ENCODE measurements at regions not wholly inside any gene's neighbourhood (a gene's known extent, or its start where the extent isn't known, plus 50 kb on each side); places are given as distances from the start of the nearest gene placed in this dataset.

DNA sequence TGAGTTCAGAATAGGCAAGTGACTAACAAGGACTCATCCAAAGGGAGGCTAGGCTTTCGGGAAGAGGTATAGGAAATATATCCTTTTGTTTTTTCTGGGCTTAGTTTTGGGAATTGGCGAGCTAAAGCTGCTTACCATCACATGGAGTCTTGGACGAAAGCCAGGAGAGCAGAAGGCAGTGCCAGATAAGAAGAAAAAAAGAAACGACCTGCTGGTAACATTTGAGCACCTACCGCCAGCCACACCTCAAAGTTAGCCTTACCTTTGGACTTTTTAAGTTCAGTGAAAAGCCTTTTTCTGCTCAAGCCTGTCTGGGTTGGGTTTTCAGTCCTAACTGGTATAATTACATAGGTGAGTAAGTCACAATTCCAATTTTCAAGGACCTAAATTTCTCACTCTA is 85.1 kb upstream of the LCORL start:
- Histone ChIP-seq H3K27me3 (replicated peaks; ENCODE audit: insufficient read depth, low read depth, low read length, poor library complexity) (no peaks in the 10 kb centered on the region), H3K9me3 (ENCODE audit: low read depth, low read length, poor library complexity, severe bottlenecking) (no peaks in the 10 kb centered on the region), H3K27ac (ENCODE audit: low read depth, low read length, poor library complexity, severe bottlenecking) (no peak overlapping the region), H3K4me3 (ENCODE audit: low read depth, low read length, poor library complexity, severe bottlenecking) (no peak overlapping the region), H3K4me1 (ENCODE audit: insufficient read depth, low read length, poor library complexity, severe bottlenecking) (no peaks in the 10 kb centered on the region), H3K36me3 (ENCODE audit: insufficient read depth, low read length, poor library complexity, severe bottlenecking) (no peaks in the 10 kb centered on the region)
- CTCF ChIA-PET: no interaction called here
- DNase-seq (ENCODE audit: low spot score): no peak
- no TSS peak for BruUV-seq (replicated peaks)
- no peak for TF ChIP-seq EZH2 (IDR thresholded peaks at IDR 0.05; ENCODE audit: borderline replicate concordance, low read depth, low read length, poor library complexity, severe bottlenecking)
- TF ChIP-seq, protein P1, sequence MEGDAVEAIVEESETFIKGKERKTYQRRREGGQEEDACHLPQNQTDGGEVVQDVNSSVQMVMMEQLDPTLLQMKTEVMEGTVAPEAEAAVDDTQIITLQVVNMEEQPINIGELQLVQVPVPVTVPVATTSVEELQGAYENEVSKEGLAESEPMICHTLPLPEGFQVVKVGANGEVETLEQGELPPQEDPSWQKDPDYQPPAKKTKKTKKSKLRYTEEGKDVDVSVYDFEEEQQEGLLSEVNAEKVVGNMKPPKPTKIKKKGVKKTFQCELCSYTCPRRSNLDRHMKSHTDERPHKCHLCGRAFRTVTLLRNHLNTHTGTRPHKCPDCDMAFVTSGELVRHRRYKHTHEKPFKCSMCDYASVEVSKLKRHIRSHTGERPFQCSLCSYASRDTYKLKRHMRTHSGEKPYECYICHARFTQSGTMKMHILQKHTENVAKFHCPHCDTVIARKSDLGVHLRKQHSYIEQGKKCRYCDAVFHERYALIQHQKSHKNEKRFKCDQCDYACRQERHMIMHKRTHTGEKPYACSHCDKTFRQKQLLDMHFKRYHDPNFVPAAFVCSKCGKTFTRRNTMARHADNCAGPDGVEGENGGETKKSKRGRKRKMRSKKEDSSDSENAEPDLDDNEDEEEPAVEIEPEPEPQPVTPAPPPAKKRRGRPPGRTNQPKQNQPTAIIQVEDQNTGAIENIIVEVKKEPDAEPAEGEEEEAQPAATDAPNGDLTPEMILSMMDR (conservative IDR thresholded peaks at IDR 0.05; ENCODE audit: low read depth, low read length): no peak
- intact Hi-C loops (cut with micrococcal nuclease; ENCODE audit: unreplicated experiment): no loop called here
- POLR2A ChIA-PET (ENCODE audit: low non-redundant PET): no interaction called here

GRCh38 chr4:18105030-18106011 is 83.8 kb upstream of the LCORL start:
- ChIA-PET CTCF (no interaction called here), POLR2A (ENCODE audit: low non-redundant PET) (no interaction called here)
- H3K36me3 ChIP-seq (ENCODE audit: insufficient read depth, low read length, poor library complexity, severe bottlenecking): no peaks in the 10 kb centered on the region
- H3K4me3 ChIP-seq (ENCODE audit: low read depth, low read length, poor library complexity, severe bottlenecking): no peak overlapping the region
- no peaks in the 10 kb centered on the region for H3K27me3 ChIP-seq (replicated peaks; ENCODE audit: insufficient read depth, low read depth, low read length, poor library complexity)
- no peak for DNase-seq (ENCODE audit: low spot score)
- no peak overlapping the region for H3K27ac ChIP-seq (ENCODE audit: low read depth, low read length, poor library complexity, severe bottlenecking)
- no peak for TF ChIP-seq EZH2 (IDR thresholded peaks at IDR 0.05; ENCODE audit: borderline replicate concordance, low read depth, low read length, poor library complexity, severe bottlenecking)
- TF ChIP-seq, protein P1 (conservative IDR thresholded peaks at IDR 0.05; ENCODE audit: low read depth, low read length): no peak
- H3K9me3 ChIP-seq (ENCODE audit: low read depth, low read length, poor library complexity, severe bottlenecking): no peaks in the 10 kb centered on the region
- H3K4me1 ChIP-seq (ENCODE audit: insufficient read depth, low read length, poor library complexity, severe bottlenecking): no peaks in the 10 kb centered on the region
- no TSS peak for BruUV-seq (replicated peaks)
- intact Hi-C loops (cut with micrococcal nuclease; ENCODE audit: unreplicated experiment): no loop called here

- Histone ChIP-seq H3K27ac (ENCODE audit: low read depth, low read length, poor library complexity, severe bottlenecking) (no peak overlapping the region), H3K4me3 (ENCODE audit: low read depth, low read length, poor library complexity, severe bottlenecking) (no peak overlapping the region), H3K27me3 (replicated peaks; ENCODE audit: insufficient read depth, low read depth, low read length, poor library complexity) (no peaks in the 10 kb centered on the region), H3K9me3 (ENCODE audit: low read depth, low read length, poor library complexity, severe bottlenecking) (no peaks in the 10 kb centered on the region), H3K4me1 (ENCODE audit: insufficient read depth, low read length, poor library complexity, severe bottlenecking) (no peaks in the 10 kb centered on the region), H3K36me3 (ENCODE audit: insufficient read depth, low read length, poor library complexity, severe bottlenecking) (no peaks in the 10 kb centered on the region)
- POLR2A ChIA-PET (ENCODE audit: low non-redundant PET): no interaction called here
- CTCF ChIA-PET: no interaction called here
- no TSS peak for BruUV-seq (replicated peaks)
- intact Hi-C loops (cut with micrococcal nuclease; ENCODE audit: unreplicated experiment): no loop called here
- no peak for DNase-seq (ENCODE audit: low spot score)
- TF ChIP-seq EZH2 (IDR thresholded peaks at IDR 0.05; ENCODE audit: borderline replicate concordance, low read depth, low read length, poor library complexity, severe bottlenecking): no peak
- TF ChIP-seq, protein P1 (conservative IDR thresholded peaks at IDR 0.05; ENCODE audit: low read depth, low read length): no peak
These were observed 82.5 kb upstream of the LCORL start for GRCh38 chr4:18103876-18104605.
